ENCODE measurements at regions not wholly inside any gene's neighbourhood (a gene's known extent, or its start where the extent isn't known, plus 50 kb on each side); places are given as distances from the start of the nearest gene placed in this dataset.

DNA sequence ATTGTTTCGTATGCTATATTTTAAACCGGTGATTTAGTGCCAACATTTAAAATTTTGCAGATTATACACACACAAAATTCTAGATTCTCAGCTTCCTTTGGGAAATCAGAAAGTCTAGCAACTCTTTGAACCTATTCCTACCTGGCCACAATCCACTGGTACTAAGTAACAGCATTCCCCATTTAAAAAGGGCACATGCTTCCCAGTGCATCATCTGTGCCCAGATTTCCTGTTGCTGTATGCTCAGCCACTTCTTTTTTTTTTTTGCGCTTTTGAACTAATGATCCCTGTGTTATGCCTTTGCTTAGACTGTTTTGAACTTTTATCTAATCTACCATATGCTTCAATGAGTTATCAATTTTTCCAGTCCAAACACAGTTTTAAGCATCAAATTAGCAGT, 548.4 kb downstream of the PLPP3 start:
- DNase-seq (ENCODE audit: low spot score): no peak

DNA sequence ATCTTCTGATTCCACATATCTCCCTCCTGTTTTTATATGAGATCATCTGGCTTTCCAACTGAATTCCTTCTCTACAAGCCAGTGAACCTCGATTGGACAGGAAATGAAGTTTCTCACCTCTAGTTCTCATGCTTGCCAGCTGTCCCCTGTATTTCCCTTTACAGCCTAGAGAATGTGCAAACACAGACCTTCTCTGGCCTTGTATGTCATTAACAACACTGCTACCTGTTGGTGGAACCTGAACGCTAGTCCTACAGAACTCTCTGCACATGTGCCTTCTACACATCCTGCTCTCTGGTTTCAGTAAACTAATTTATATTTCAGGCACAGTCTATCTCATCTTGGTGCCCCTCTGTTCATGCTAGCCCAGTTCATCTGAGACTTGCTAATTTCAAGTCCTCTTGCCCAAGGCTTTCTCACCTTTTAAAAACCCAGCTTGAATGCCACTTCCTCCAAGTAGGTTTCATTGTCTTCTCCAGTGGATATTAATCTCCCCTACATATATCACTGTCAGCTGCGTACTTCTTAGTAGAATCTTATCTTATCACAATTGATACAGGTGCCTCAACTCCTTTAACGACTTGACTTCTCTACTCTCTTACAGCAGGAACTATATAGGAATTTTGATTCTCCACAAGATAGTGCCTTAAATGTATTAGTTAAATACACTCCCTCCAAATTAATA, 549.9 kb downstream of the PLPP3 start:
- no peak for DNase-seq (ENCODE audit: low spot score)

DNA sequence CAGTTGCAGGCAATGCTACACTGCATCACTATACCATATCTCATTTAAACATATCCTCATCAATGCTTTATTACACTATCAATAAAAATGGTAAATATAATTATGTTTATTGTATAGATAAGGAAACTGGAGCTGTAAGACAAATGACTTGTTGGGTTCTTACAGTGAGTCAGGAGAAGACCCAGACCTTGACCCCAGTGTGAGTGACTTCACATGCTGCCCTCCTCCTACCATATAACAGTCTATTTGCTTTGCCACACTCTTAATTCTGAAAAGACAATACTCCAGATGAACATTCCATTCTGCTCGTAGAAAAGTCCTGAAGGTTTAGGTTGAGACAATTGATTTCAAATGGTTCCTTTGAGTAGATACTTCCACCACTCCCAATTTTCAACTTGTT, 550.5 kb downstream of the PLPP3 start:
- no peak for DNase-seq (ENCODE audit: low spot score)

DNA sequence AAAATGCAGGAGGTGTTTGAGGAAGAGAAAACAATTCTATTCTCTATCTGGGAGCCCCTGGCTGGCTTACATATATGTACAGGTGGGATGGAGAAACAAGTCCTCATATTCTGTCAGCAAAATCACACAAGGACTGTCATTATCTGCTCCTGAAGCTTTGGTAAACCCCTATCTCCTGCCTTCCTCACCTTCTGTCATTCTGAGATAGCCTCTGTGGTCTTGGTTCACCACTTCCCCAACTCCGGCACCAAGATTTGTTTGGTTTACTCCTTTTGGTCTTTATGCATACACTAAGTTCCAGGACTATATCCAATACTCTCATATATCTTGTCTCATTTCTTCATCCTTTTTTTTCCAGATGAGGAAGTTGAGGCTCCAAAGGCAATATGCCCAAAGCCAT, 551.1 kb downstream of the PLPP3 start:
- no peak for DNase-seq (ENCODE audit: low spot score)

DNA sequence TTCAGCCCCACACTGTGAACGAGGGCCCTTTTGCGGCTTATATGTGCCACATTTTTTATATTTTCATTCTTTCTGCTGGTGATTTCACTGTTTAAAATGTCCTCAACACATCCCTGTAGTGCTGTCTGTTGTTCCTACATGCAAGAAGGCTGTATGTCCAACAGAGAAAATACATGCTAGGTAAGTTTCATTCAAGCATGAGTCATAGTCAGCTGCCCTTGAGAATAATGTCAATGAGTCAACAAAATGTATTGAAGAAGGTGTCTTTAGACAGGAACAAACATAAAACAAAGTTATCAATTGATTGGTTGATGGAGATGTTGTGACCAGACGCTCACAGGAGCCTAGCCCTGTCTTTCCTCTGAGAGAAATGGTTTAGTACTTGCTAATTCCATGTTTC, 553.4 kb downstream of the PLPP3 start:
- no peak for DNase-seq (ENCODE audit: low spot score)

DNA sequence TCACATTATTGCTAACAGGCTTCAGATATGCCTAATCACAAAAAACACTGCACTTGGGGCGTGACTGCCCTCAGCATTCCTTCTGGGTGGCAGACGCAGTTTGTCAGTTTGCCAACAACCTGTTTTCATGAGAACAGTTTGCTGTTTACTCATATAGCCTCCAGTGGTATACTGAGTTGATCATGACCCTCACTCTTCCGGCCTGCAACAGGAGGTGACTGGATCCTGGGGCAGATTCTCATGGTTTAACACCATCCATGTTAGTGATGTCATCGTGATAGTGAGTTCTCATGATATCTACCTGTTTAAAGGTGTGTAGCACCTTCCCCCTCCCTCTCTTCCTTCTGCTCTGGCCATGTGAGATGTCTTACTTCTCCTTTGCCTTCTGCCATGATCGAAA, 555.2 kb downstream of the PLPP3 start:
- no peak for DNase-seq (ENCODE audit: low spot score)

DNA sequence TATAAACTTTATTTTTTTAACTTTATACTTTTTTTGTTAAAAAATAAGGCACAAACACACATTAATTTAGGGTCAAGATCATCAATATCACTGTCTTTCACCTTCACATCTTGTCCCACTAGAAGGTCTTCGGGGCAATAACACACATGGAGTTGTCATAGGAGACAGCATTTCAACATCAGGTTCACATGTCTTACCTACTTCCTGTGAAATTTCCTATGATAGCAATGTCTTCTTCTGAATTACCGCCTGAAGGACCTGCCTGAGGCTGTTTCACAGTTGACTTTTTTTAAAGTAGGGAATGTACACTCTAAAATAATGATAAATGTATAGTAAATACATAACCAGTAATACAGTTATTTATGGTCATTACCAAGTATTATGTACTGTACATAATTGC, 559.4 kb downstream of the PLPP3 start:
- no peak for DNase-seq (ENCODE audit: low spot score)

DNA sequence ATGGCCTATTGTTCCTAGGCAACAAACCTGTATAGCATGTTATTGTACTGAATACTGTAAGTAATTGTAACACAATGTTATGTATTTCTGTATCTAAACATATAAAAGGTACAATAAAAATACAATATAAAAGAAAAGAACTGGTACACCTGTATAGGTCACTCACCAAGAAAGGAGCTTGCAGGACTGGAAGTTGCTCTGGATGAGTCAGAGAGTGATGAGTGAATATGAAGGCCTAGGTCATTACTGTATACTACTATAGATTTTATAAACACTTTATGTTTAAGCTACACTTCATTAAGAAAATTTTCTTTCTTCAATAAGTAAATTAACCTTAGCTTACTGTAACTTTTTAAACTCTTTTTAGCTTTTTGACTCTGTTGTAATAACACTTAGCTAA, 559.9 kb downstream of the PLPP3 start:
- DNase-seq (ENCODE audit: low spot score): no peak

DNA sequence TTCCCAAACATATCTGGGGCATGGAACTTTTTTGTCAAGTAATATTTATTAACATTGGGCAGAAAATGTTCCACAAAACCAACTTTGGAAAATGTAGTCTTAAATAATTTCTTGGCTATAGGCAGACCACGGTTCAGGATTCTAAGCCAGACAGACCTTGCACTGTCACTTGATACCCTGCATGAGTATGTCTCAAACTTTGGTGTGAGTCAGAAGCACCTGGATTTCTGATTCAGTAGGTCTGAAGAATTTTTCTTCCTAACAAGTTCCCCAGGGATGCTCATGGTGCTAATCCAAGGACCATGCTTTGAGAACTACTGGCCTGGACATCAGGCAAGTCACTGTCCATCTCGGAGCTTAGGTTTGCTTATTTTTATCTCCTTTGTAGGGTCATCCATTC, 562.0 kb downstream of the PLPP3 start:
- DNase-seq (ENCODE audit: low spot score): no peak

DNA sequence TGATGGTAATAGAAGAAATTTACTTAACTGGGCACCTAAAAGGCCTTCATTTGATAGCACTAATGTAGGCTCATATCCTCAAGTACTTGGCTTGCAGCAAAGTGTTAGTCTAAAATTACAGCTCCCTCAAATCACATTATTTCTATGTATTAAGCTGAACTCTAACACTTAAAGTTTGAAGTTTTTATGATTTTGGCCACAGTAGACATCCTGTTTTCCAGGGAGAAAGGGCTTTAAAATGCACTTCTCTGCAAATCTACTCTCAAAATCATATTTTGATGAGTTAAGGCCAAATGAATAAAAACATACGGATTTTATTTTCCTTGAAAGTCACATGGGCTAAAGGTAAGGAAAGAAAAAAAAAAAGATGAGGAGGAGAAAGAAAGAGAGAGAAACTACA, 575.5 kb downstream of the PLPP3 start:
- no peak for DNase-seq (ENCODE audit: low spot score)

DNA sequence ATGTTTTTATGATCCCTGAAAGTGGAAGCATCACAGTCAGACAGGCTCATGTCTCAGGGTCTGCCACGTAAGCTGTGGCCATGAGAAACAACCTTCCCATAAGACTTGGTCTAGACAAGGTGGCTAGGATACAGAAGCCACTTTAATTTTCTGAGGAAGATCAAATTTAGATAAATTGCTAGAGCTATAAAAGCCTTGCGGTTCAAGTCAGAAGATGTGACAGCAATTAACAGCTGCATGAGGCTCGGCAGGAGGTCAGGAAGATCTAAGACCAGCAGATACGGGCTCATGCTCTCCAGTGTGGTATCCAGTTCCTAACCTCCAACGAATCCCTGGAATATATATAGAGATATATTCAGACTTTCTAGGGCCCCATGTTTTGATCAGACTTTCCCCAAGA, 577.1 kb downstream of the PLPP3 start:
- no peak for DNase-seq (ENCODE audit: low spot score)

DNA sequence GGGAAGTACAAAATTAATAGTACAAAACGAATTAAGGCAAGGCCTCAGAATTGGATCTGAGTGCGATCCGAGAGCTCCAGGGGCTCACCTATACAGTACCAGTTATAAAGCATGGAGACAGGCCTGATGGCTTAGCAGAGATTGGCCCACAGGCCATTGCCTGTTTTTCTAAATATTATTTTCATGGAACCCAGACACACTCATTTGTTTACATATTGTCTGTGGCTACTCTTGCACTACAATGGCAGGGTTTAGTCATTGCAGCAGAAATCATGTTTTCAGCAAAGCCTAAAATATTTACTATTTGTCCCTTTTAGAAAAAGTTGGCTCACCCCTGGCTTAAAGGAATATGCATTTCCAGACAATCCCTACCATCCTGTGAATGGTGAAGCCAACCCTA, 578.9 kb downstream of the PLPP3 start:
- DNase-seq (ENCODE audit: low spot score): no peak

DNA sequence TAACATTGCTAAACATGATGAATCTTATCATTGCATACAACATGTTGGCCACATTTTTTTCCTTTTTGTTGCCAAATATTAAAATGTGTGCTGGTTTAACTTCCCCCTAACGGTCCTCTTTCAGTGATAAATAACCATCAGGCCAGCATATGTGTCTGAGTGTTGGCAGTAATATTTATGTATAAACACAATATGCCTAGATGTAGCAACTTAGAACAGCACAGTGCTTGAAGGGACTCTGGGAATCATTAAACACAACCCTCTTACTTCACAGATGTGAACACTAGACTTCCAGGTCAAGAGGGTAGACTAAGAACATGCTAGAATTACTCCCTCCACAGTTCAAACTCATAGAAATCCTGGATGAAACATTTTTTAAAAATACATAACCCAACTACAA, 581.8 kb downstream of the PLPP3 start:
- DNase-seq (ENCODE audit: low spot score): no peak

DNA sequence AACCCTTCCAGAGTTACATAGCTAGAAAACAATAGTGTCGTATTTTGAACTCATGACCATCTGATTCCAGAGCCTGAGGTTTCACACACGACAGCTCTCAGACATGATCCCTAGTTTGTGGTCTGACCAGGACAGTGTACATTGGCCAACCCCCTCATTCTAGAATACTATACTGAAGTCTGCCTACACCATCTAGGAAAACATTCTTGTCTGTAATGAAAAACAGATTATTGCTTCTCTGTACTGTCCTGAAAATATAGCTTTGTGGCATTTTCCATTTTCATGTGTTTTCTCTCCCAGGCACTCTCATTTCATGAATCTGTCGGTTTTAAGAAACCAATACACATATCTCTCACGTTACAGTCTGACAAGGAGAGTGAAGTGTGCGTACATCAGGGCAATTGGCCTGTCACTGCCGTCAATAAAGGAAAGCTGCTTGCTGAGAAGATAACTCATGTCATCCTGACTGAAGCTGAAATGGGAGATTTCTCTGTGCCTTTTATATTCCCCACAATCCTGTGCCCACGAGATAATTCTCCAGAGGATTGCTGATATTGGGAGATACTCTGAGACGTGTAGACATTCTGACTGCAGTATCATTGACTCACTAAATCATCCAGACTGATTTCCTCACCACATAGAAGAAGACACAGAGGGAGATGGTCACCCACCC, 585.6 kb downstream of the PLPP3 start:
- DNase-seq (ENCODE audit: low spot score): no peak

DNA sequence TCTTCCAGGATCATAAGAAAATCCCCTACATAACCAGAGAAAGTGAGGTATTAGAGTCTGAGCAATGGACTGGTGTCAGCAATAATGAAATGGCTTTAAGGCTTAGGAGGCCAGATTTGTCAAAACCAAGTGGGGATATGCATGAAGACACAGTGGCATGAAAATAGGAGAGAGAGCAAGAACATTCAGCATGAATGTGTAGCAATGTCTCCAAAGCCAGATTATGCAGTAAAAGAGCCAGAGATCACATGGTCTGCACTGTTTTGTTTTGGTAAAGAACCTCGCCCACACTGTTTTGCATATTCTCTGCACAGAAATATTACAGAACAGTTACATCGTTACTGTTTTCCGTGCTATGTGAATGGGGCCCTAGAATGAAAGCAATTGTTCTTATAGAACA, 589.4 kb downstream of the PLPP3 start:
- no peak for DNase-seq (ENCODE audit: low spot score)

DNA sequence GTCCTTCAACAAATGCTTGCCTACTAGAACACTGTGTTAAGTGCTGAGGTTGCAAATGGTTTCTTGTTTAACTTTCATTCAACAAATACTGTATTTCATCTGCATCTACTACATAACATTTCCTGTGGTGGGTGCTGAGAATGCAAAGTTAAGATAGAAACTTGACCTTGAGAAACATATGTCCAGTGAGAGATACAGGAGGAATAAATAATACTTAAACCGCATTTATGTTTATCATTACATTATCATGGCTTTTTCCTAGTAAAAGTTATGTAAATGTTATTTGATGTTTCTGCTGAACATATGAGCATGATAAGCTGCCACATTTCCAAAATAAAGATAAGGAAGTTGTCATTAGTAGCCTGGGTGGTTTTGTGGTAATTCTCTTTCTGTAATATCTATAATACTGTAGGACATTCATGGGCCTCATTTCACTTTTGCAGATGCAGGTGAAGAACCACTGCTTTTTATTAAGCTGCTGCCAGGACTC, 590.4 kb downstream of the PLPP3 start:
- no peak for DNase-seq (ENCODE audit: low spot score)

DNA sequence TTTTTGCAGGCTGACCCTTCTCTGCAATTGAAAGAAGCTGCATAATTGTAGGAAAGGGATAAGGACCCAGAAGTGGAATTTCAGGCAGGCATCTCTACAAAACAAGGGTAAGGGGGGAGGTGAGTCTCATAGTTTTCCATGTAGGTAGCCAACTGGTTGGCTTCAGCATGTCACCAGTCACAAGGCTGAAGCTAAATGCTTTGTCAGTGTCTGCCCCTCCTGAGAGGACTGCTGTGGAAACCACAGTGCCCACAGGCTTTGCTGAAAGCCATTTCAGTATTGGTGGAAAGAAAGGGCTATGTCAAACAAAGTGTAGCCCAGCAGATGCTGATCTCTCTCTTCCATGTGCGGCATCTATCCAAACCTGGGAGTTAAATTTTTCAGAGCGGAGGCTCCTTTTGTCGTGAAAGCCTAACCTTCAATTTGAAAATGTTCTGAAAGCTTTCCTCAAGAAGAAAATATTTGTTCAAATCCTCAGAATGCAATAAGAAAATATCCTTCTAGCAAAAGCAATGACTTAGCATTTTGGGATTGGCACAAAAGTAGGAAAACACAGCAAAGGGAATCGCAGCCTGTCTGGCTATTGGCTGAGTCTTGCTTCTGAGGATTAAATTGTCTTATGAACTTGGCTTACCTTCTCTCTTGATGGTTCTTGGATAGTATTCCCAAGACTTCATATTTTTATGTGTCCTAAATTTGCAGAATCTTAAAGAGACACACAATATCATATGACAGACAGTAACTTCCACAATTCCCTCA, 591.7 kb downstream of the PLPP3 start:
- DNase-seq (ENCODE audit: low spot score): no peak

DNA sequence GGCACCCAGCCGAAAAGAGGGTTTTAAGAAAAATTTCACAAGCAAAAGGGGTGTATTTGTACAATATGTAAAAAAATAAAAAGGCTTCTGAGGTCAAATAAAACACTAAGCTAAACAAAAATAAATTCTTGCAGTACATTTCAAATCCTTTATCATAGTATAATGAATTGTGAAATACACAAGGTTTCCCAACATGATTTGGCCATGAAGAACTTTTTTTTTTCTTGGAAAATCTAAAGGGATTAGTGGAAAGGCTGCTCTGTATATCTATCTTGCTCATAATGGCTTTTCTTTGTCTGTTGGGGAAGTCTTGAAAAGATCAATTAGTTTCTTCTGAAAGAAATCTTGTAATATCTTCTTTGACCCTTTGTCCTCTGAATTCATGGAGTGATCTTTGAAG, 593.4 kb downstream of the PLPP3 start:
- no peak for DNase-seq (ENCODE audit: low spot score)

DNA sequence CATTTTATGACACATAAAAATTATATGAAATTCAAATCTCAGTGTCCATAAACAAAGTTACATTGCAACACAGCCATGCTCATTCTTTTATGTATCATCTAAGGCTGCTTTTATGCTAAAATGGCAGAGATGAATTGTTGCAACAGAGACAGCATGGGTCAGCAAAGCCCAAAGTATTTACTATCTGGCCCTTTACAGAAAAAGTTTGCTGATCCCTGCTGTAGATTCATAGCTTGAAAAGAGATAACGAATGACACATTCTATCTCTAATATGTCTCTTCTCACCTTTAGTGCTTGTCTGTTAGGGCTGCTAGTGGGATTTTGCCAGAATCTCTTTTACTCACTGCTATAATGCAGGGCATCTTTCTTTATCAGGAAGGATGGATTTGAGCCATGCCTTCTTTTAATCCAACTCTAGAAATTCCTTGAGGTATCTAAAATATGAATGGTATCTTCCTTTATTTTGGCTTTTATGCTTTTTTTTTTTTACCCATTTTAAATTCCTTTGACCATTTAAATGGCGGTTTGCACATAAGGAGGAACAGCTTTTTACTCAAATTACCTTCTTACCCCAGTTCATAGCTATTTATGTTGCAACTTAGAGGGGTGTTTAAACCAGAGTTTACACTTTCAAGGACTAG, 598.2 kb downstream of the PLPP3 start:
- DNase-seq (ENCODE audit: low spot score): no peak

DNA sequence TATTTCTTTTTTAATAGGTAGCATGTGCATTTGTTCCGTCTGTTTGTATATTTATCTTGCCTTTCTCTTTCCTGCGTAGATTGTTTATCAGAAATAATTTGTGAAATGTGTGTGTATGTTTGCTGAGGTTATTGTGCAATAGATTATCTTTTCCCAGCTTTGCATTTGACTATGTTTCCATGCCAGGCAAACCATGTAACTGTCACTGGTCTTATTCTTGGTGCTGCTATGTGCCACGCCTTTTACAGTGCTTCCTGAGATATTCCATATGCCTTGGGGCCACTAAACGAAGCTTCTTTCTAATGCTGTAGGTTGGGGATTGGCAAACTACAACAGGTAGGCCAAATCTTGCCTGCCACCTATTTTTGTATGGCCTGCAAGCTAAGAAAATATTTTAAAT, 598.8 kb downstream of the PLPP3 start:
- DNase-seq (ENCODE audit: low spot score): peak; percentile 3

DNA sequence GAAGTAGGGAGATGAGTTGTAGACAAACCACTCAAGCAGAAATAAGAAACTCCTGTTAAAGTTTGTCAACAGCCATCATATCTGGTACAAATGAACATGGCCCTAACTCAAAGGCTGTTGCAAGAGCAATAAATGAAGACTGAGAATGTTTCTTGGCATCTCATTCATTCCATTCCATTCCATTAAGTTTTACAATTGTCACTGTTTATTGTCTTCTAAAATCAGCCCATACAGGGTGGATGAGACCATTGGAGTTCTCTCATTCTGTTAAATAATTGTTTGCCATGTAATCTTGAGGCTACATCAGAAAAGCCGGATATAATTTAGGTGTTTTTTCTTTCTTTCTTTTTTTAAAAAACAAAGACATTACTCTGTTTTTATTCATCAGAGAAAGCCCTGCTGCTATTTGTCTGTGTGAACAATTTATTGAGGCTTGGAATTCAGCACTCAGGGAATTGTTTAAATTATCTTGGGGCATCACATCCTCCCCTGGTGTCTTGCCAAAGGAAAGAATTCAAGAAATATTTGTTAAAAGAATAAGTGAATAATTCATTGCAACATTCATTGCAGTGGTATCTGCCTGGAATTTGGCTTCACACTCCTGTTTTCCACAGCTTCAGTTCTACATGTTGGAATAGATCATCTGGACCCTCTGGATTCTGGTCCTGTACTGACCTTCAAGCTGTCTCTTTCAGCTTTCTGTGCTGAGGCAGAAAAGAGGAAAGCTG, 604.5 kb downstream of the PLPP3 start:
- no peak for DNase-seq (ENCODE audit: low spot score)

DNA sequence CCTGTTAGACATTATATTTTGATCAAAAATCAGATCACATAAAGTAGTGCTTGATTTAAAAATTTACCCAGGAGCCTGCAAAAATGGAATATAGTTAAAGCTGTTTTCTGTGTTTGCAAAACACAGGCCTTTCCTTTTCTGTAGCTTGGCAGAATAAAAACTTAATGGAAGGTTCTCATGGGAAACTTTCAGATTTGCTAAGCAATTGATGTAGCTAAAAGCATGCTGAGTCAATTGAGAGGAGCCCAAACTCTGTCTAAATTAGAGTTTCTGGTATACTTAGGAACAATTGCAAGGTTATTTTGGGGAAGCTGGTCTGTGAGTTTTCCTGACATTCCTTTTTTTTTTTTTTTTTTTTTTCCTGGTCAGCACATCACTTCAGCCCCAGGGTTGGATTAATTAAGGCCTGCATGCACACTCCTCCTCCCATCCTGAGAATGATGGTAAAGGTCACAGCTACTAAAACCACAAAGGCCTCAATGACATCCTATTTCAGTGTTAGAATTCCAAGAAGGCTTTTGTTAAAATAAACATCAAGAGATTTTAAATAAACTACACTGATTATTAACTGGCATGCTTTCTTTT, 608.7 kb downstream of the PLPP3 start:
- DNase-seq (ENCODE audit: low spot score): no peak

Data from HuH-7.5 (cell line).